Hematopoietic multipotent progenitor cell treated with erythropoietin and hydrocortisone succinate and interleukin-3 and kit ligand, for 6 days (in vitro differentiated cells): ENCODE measurements at regions not wholly inside any gene's neighbourhood (a gene's known extent, or its start where the extent isn't known, plus 50 kb on each side); places are given as distances from the start of the nearest gene placed in this dataset.

ENCODE experiments used
- DNase-seq: peaks from one replicate; pipeline ENCODE4 v3.0.0-alpha.2; 2015

GRCh38 chr2:163259489-163259888 is 420.9 kb upstream of the KCNH7 start:
- no peak for DNase-seq

- no peak for DNase-seq
Measured at GRCh38 chr2:163255086-163255485, 416.5 kb upstream of the KCNH7 start.

GRCh38 chr2:163253621-163254285 is 415.2 kb upstream of the KCNH7 start:
- DNase-seq = no peak

- DNase-seq = no peak
Measured at GRCh38 chr2:163252199-163252598, 413.6 kb upstream of the KCNH7 start.

GRCh38 chr2:163248376-163249253 is 410.0 kb upstream of the KCNH7 start:
- DNase-seq = no peak

GRCh38 chr2:163247847-163248220 is 409.3 kb upstream of the KCNH7 start:
- no peak for DNase-seq

DNA sequence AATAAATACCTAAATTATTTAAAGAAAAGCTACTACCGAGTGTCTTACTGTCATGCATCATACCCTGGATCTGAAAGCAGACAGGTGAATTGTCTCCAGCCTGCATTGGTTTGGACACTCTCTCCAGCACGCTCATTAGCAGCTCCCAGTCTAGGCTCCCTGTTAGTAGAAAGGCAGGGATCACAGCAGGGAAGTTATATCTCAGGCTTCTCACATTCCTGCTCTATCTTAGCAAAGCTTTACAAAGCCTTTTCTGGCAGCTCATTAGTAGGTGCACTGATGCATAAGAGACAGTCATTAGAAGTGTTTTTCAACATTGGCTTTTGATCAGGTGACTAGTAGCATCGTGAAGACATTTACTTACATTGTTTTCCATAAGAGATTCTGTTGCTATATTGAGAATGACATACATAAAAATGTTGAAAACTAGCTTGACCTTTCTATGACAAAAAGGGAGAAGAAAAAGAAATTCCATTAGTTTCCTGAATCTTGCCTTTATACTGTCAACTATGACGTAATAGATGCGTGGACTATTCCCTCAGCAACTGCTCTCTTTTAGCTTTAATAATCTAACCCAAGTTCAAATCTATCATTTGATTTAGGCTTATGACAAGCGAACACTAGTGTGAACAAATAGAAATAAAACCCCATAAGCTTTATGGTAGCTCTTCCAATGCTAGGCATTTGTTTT is 408.7 kb upstream of the KCNH7 start:
- DNase-seq = no peak

GRCh38 chr2:163246135-163246534 is 407.6 kb upstream of the KCNH7 start:
- DNase-seq = no peak

- DNase-seq = no peak
Measured at GRCh38 chr2:163236553-163236952, 398.0 kb upstream of the KCNH7 start.

GRCh38 chr2:163231666-163232065 is 393.1 kb upstream of the KCNH7 start:
- no peak for DNase-seq

- no peak for DNase-seq
Measured at GRCh38 chr2:163213661-163214081, 375.1 kb upstream of the KCNH7 start.

DNA sequence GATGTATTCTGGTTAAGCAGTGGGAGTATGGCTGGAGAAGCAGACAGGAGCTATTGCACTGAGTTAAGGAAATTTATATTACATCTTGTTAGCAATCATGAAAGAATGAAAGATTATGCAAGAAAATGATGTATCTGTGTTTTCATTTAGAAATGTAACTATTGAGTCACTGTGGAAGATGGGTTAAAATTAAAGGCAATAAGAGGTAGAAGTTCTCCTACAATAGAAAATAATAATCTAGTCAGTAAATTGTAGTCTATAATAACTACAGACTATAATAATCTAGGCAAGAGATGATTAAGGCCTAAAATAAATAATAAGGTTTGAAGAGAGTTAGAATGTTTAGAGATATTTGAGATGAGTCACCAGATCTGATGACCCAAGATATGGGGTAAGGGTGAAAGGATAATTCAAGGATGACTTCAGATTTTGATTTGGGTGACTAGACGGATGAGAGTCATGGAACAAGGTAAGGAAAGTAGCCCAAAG is 371.9 kb upstream of the KCNH7 start:
- no peak for DNase-seq

GRCh38 chr2:163207693-163208370 is 369.3 kb upstream of the KCNH7 start:
- no peak for DNase-seq

GRCh38 chr2:163205589-163206254 is 367.2 kb upstream of the KCNH7 start:
- DNase-seq = no peak

GRCh38 chr2:163200741-163201140 is 362.2 kb upstream of the KCNH7 start:
- no peak for DNase-seq

DNA sequence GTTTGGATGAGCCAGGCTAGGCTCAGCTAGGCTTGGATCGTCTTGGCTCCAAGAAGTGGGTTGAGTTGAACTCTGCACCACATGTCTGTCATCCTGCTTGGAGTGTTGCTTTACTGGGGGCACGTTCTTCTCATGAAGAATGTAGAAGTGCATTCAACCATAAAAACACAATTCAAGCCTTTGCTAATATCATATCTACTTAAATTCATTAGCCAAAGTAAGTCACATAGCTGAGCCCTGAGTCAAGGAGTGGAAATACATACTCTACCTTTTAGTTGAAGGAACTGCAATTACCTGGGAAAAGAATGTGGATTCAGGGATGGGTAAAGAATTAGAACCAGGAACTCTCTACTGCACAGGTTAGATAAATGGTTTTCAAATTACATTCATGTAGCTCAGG is 360.4 kb upstream of the KCNH7 start:
- DNase-seq = no peak

DNA sequence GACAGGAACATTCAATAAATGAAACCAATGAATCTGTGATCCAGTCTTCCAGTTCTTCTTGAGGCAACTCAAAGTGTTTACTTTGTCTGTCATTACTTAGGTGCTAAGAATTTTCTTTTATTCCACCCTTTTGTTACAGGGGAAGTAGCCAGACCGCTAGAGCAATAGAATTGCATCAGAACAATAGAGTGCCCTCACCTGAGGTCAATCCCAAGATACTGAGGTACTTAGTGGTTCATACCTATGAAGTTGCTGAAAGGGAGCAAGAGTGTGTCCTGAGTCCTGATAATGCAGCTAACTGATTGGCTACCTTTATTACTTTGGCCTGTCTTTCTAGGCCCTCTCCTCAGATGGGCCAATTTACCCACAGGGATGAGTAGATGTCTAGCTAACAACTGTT is 359.4 kb upstream of the KCNH7 start:
- DNase-seq = no peak

DNA sequence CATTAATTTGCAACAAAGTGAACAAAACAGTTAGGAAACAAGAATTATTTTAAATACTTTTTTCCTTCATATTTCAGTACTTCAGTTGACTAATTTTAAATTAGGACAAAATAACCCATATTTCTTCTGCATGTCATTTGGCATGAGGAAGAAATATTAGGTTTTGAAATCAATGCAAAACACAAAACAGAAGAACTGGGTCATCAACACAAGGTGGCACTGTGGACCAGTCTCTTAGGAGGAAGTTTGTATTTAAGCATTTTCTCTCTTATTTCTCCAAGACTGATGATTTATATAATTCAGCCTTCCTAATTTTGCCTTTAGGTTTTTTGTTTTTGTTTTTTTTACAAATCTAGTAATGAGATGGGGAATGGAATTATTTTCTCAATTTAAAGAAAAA is 352.8 kb upstream of the KCNH7 start:
- DNase-seq = peak; percentile 60

- DNase-seq = no peak
Measured at GRCh38 chr2:163187995-163188655, 349.6 kb upstream of the KCNH7 start.

DNA sequence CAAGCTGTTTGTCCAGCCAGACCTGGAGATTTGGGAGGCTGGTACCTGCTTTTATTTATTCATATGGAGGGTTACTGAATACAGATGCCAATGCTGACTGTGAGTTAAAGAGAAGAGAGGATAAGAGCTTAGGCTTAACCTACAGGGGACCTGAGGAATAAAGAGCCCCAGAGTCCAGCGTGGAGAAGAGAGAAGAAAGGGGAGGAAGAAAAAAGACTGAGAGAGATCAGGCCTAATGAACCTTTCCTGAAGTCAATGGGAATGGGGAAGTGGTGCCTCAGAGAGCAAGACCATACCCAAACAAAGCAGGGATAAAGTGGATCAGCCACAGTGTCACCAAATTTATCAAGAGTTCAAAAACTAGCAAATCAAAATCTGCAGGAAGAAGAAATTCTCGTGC is 348.6 kb upstream of the KCNH7 start:
- DNase-seq = no peak

GRCh38 chr2:163185160-163185559 is 346.6 kb upstream of the KCNH7 start:
- DNase-seq = no peak
